GM23338 (cell line): ENCODE measurements at regions not wholly inside any gene's neighbourhood (a gene's known extent, or its start where the extent isn't known, plus 50 kb on each side); places are given as distances from the start of the nearest gene placed in this dataset.

Experiments used
- ATAC-seq: fragments of 200-7000 bp; cut with Tn5 transposase; 3 replicates; pipeline ENCODE4 v1.9.1; 2020
- DNase-seq: peaks from one replicate; pipeline ENCODE4 v3.0.0-alpha.2; 2015; ENCODE audit warnings: low spot score
- H2AFZ ChIP-seq: fragments of 200-600 bp; sonication (generic); 2 replicates; pipeline ENCODE4 v1.8.0; 2016; ENCODE audit warnings: antibody characterized with exemption, mild to moderate bottlenecking, moderate library complexity
- H3F3A ChIP-seq: fragments of 200-600 bp; sonication (generic); replicated peaks from 2 replicates; pipeline ENCODE4 v1.8.0; 2017; ENCODE audit warnings: antibody characterized with exemption, mixed run types, low read depth
- H3K27ac ChIP-seq: fragments of 200-600 bp; sonication (generic); 2 replicates; pipeline ENCODE4 v1.6.1; 2016; ENCODE audit warnings: low read depth
- H3K27me3 ChIP-seq: fragments of 200-600 bp; sonication (generic); 2 replicates; pipeline ENCODE4 v1.8.0; 2016; ENCODE audit warnings: mild to moderate bottlenecking, mixed run types, moderate library complexity; ENCODE audit not compliant: insufficient read depth
- H3K36me3 ChIP-seq: fragments of 200-600 bp; sonication (generic); 2 replicates; pipeline ENCODE4 v1.8.0; 2016; ENCODE audit warnings: mild to moderate bottlenecking; ENCODE audit not compliant: insufficient read depth
- H3K4me1 ChIP-seq: fragments of 200-600 bp; sonication (generic); 2 replicates; pipeline ENCODE4 v1.8.0; 2016; ENCODE audit warnings: mild to moderate bottlenecking, moderate library complexity; ENCODE audit not compliant: insufficient read depth
- H3K4me2 ChIP-seq: fragments of 200-600 bp; sonication (generic); 2 replicates; pipeline ENCODE4 v1.7.1; 2017; ENCODE audit warnings: mixed run types
- H3K4me3 ChIP-seq: fragments of 200-600 bp; sonication (generic); 2 replicates; pipeline ENCODE4 v1.6.1; 2016; ENCODE audit warnings: mixed run types
- H3K79me2 ChIP-seq: fragments of 200-600 bp; sonication (generic); replicated peaks from 2 replicates; pipeline ENCODE4 v1.8.0; 2017; ENCODE audit warnings: mild to moderate bottlenecking; ENCODE audit not compliant: insufficient read depth
- H3K9me2 ChIP-seq: fragments of 200-600 bp; sonication (generic); 2 replicates; pipeline ENCODE4 v1.8.0; 2017; ENCODE audit not compliant: insufficient read depth
- H4K20me1 ChIP-seq: fragments of 200-600 bp; sonication (generic); replicated peaks from 2 replicates; pipeline ENCODE4 v1.8.0; 2017; ENCODE audit warnings: mild to moderate bottlenecking; ENCODE audit not compliant: insufficient read depth
- H3K27ac Mint-ChIP-seq: 2 replicates; pipeline ENCODE4 v1.8.0; 2020; ENCODE audit warnings: inconsistent platforms, mild to moderate bottlenecking, moderate library complexity, mixed read lengths
- H3K27me3 Mint-ChIP-seq: 3 replicates; pipeline ENCODE4 v1.8.0; 2022; ENCODE audit warnings: low read depth, mild to moderate bottlenecking, moderate library complexity, mixed read lengths, inconsistent platforms; ENCODE audit not compliant: insufficient read depth, poor library complexity
- H3K36me3 Mint-ChIP-seq: 3 replicates; pipeline ENCODE4 v1.8.0; 2021; ENCODE audit warnings: low read depth, mild to moderate bottlenecking, inconsistent platforms, moderate library complexity, mixed read lengths
- H3K4me1 Mint-ChIP-seq: 3 replicates; pipeline ENCODE4 v1.8.0; 2020; ENCODE audit warnings: mild to moderate bottlenecking, inconsistent platforms, mixed read lengths
- H3K4me3 Mint-ChIP-seq: 3 replicates; pipeline ENCODE4 v1.8.0; 2021; ENCODE audit warnings: moderate library complexity, mild to moderate bottlenecking, inconsistent platforms, mixed read lengths
- H3K9me3 Mint-ChIP-seq: 3 replicates; pipeline ENCODE4 v1.8.0; 2020; ENCODE audit warnings: moderate library complexity, mild to moderate bottlenecking, inconsistent platforms, mixed read lengths
- CREB1 ChIP-seq: fragments of 250-450 bp; sonication (Bioruptor Pico); IDR thresholded peaks from 2 replicates; pipeline ENCODE4 v1.5.0; 2020; ENCODE audit warnings: low read depth, mild to moderate bottlenecking, moderate library complexity
- EZH2 ChIP-seq: fragments of 200-600 bp; sonication (generic); IDR thresholded peaks from one replicate; pipeline ENCODE4 v1.8.0; 2017; ENCODE audit warnings: antibody characterized with exemption, mild to moderate bottlenecking, low read depth; ENCODE audit not compliant: unreplicated experiment
- NANOG ChIP-seq: IDR thresholded peaks from 2 replicates; pipeline ENCODE4 v1.6.1; 2016; ENCODE audit warnings: antibody characterized with exemption, borderline replicate concordance
- POLR2AphosphoS5 ChIP-seq: IDR thresholded peaks from 2 replicates; pipeline ENCODE4 v1.6.1; 2016; ENCODE audit warnings: antibody characterized with exemption, low read depth
- STAT1 ChIP-seq: IDR thresholded peaks from one replicate; pipeline ENCODE4 v1.6.1; 2016; ENCODE audit warnings: antibody characterized with exemption; ENCODE audit not compliant: unreplicated experiment
- ZNF331 ChIP-seq: fragments of 250-450 bp; sonication (Bioruptor Pico); IDR thresholded peaks from 2 replicates; pipeline ENCODE4 v1.5.0; 2020; ENCODE audit warnings: low read depth, mild to moderate bottlenecking, moderate library complexity
- TF ChIP-seq, protein P1 (sequence below): fragments of 250-450 bp; sonication (Bioruptor Pico); IDR thresholded peaks from 2 replicates; pipeline ENCODE4 v1.5.0; 2020; ENCODE audit warnings: mild to moderate bottlenecking, moderate library complexity
- TF ChIP-seq, protein P2 (sequence below): IDR thresholded peaks from one replicate; pipeline ENCODE4 v1.6.1; 2018; ENCODE audit warnings: antibody characterized with exemption; ENCODE audit not compliant: unreplicated experiment
- TF ChIP-seq, protein P3 (sequence below), 2 experiments: fragments of 200-600 bp in 1 of 2; sonication (generic) in 1 of 2; conservative IDR thresholded peaks; 2 replicates each; pipeline versions ENCODE4 v1.5.1 to v1.6.1; 2016 to 2017; ENCODE audit warnings: antibody characterized with exemption in 2 of 2, low read depth in 2 of 2, mild to moderate bottlenecking in 2 of 2, moderate library complexity in 1 of 2
- TF ChIP-seq, protein P4 (sequence below): IDR thresholded peaks from 2 replicates; pipeline ENCODE4 v1.6.1; 2016; ENCODE audit warnings: antibody characterized with exemption

DNA sequence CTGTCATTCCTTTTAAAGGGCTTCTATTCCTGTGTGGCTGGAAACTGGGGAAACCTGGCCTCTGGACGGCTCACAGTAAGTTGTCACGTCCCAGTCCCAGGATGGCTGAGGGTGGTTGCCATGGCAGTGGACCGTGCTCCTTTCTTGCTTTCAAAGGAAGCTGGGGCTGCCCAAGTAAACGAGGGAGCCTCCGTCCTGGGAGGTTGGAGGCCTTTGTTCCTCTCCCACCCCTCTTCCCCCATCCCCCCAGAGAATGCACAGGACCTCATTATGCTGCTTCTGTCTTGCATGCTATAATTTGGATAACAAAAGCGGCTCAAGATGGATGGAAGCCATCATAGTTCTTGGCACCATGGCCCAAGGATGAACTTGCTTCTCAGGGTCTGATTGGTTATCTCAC, 325.5 kb upstream of the HS6ST1 start:
- peak overlapping the region; percentile 94 for H3K27ac ChIP-seq
- peaks cover 32% of the 10 kb centered on the region for H3K27me3 Mint-ChIP-seq
- no peaks in the 10 kb centered on the region for H4K20me1 ChIP-seq
- 0 out of 2 replicates have a peak, but pooled peaks cover 12% of the 10 kb centered on the region for H3F3A ChIP-seq
- no peak overlapping the region for H2AFZ ChIP-seq
- TF ChIP-seq, protein P1, sequence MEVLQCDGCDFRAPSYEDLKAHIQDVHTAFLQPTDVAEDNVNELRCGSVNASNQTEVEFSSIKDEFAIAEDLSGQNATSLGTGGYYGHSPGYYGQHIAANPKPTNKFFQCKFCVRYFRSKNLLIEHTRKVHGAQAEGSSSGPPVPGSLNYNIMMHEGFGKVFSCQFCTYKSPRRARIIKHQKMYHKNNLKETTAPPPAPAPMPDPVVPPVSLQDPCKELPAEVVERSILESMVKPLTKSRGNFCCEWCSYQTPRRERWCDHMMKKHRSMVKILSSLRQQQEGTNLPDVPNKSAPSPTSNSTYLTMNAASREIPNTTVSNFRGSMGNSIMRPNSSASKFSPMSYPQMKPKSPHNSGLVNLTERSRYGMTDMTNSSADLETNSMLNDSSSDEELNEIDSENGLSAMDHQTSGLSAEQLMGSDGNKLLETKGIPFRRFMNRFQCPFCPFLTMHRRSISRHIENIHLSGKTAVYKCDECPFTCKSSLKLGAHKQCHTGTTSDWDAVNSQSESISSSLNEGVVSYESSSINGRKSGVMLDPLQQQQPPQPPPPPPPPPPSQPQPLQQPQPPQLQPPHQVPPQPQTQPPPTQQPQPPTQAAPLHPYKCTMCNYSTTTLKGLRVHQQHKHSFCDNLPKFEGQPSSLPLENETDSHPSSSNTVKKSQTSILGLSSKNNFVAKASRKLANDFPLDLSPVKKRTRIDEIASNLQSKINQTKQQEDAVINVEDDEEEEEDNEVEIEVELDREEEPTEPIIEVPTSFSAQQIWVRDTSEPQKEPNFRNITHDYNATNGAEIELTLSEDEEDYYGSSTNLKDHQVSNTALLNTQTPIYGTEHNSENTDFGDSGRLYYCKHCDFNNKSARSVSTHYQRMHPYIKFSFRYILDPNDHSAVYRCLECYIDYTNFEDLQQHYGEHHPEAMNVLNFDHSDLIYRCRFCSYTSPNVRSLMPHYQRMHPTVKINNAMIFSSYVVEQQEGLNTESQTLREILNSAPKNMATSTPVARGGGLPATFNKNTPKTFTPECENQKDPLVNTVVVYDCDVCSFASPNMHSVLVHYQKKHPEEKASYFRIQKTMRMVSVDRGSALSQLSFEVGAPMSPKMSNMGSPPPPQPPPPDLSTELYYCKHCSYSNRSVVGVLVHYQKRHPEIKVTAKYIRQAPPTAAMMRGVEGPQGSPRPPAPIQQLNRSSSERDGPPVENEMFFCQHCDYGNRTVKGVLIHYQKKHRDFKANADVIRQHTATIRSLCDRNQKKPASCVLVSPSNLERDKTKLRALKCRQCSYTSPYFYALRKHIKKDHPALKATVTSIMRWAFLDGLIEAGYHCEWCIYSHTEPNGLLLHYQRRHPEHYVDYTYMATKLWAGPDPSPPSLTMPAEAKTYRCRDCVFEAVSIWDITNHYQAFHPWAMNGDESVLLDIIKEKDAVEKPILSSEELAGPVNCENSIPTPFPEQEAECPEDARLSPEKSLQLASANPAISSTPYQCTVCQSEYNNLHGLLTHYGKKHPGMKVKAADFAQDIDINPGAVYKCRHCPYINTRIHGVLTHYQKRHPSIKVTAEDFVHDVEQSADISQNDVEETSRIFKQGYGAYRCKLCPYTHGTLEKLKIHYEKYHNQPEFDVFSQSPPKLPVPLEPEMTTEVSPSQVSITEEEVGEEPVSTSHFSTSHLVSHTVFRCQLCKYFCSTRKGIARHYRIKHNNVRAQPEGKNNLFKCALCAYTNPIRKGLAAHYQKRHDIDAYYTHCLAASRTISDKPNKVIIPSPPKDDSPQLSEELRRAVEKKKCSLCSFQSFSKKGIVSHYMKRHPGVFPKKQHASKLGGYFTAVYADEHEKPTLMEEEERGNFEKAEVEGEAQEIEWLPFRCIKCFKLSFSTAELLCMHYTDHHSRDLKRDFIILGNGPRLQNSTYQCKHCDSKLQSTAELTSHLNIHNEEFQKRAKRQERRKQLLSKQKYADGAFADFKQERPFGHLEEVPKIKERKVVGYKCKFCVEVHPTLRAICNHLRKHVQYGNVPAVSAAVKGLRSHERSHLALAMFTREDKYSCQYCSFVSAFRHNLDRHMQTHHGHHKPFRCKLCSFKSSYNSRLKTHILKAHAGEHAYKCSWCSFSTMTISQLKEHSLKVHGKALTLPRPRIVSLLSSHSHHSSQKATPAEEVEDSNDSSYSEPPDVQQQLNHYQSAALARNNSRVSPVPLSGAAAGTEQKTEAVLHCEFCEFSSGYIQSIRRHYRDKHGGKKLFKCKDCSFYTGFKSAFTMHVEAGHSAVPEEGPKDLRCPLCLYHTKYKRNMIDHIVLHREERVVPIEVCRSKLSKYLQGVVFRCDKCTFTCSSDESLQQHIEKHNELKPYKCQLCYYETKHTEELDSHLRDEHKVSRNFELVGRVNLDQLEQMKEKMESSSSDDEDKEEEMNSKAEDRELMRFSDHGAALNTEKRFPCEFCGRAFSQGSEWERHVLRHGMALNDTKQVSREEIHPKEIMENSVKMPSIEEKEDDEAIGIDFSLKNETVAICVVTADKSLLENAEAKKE (CRISPR knock-in tag): peak; percentile 4; the same call in 1 of the 2 replicates
- TF ChIP-seq STAT1 (no peak), ZNF331 (CRISPR knock-in tag) (no peak), POLR2AphosphoS5 (0 out of 2 replicates have a peak, but pooled peaks have one; percentile 12), EZH2 (no peak), NANOG (no peak), CREB1 (CRISPR knock-in tag) (no peak)
- TF ChIP-seq, protein P2, sequence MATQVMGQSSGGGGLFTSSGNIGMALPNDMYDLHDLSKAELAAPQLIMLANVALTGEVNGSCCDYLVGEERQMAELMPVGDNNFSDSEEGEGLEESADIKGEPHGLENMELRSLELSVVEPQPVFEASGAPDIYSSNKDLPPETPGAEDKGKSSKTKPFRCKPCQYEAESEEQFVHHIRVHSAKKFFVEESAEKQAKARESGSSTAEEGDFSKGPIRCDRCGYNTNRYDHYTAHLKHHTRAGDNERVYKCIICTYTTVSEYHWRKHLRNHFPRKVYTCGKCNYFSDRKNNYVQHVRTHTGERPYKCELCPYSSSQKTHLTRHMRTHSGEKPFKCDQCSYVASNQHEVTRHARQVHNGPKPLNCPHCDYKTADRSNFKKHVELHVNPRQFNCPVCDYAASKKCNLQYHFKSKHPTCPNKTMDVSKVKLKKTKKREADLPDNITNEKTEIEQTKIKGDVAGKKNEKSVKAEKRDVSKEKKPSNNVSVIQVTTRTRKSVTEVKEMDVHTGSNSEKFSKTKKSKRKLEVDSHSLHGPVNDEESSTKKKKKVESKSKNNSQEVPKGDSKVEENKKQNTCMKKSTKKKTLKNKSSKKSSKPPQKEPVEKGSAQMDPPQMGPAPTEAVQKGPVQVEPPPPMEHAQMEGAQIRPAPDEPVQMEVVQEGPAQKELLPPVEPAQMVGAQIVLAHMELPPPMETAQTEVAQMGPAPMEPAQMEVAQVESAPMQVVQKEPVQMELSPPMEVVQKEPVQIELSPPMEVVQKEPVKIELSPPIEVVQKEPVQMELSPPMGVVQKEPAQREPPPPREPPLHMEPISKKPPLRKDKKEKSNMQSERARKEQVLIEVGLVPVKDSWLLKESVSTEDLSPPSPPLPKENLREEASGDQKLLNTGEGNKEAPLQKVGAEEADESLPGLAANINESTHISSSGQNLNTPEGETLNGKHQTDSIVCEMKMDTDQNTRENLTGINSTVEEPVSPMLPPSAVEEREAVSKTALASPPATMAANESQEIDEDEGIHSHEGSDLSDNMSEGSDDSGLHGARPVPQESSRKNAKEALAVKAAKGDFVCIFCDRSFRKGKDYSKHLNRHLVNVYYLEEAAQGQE: no peak
- TF ChIP-seq, protein P3, sequence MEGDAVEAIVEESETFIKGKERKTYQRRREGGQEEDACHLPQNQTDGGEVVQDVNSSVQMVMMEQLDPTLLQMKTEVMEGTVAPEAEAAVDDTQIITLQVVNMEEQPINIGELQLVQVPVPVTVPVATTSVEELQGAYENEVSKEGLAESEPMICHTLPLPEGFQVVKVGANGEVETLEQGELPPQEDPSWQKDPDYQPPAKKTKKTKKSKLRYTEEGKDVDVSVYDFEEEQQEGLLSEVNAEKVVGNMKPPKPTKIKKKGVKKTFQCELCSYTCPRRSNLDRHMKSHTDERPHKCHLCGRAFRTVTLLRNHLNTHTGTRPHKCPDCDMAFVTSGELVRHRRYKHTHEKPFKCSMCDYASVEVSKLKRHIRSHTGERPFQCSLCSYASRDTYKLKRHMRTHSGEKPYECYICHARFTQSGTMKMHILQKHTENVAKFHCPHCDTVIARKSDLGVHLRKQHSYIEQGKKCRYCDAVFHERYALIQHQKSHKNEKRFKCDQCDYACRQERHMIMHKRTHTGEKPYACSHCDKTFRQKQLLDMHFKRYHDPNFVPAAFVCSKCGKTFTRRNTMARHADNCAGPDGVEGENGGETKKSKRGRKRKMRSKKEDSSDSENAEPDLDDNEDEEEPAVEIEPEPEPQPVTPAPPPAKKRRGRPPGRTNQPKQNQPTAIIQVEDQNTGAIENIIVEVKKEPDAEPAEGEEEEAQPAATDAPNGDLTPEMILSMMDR (conservative IDR thresholded peaks at IDR 0.05; ENCODE audit: low read depth in 2 of 2): no peak
- TF ChIP-seq, protein P4, sequence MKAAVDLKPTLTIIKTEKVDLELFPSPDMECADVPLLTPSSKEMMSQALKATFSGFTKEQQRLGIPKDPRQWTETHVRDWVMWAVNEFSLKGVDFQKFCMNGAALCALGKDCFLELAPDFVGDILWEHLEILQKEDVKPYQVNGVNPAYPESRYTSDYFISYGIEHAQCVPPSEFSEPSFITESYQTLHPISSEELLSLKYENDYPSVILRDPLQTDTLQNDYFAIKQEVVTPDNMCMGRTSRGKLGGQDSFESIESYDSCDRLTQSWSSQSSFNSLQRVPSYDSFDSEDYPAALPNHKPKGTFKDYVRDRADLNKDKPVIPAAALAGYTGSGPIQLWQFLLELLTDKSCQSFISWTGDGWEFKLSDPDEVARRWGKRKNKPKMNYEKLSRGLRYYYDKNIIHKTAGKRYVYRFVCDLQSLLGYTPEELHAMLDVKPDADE: no peak
- ATAC-seq (peak; percentile 24), DNase-seq (peak; percentile 82)
- H3K4me3 ChIP-seq: no peak overlapping the region
- H3K36me3 Mint-ChIP-seq: peaks cover 9% of the 10 kb centered on the region; the same call in 2 of the 3 replicates
- H3K36me3 ChIP-seq: no peaks in the 10 kb centered on the region
- H3K4me1 Mint-ChIP-seq: peaks cover 50% of the 10 kb centered on the region
- no peaks in the 10 kb centered on the region for H3K27me3 ChIP-seq
- H3K4me2 ChIP-seq: peak overlapping the region; percentile 42; the same call in 1 of the 2 replicates
- no peak overlapping the region for H3K4me3 Mint-ChIP-seq
- peaks cover 31% of the 10 kb centered on the region for H3K9me2 ChIP-seq
- no peaks in the 10 kb centered on the region; the same call in 1 of the 3 replicates for H3K9me3 Mint-ChIP-seq
- no peak overlapping the region; the same call in 1 of the 2 replicates for H3K27ac Mint-ChIP-seq
- H3K4me1 ChIP-seq: peaks cover 34% of the 10 kb centered on the region
- no peaks in the 10 kb centered on the region for H3K79me2 ChIP-seq
